GM13977 (cell line): ENCODE measurements at regions not wholly inside any gene's neighbourhood (a gene's known extent, or its start where the extent isn't known, plus 50 kb on each side); places are given as distances from the start of the nearest gene placed in this dataset.
A peak's percentile ranks its signal among the peaks of the same experiment; 100 is the strongest.

Source experiments
- DNase-seq: peaks from one replicate; pipeline ENCODE4 v3.0.0; 2012; ENCODE audit warnings: low spot score
- CTCF ChIP-seq: IDR thresholded peaks from 2 replicates; pipeline ENCODE4 v1.5.1; 2012; ENCODE audit warnings: mild to moderate bottlenecking, control low read depth; ENCODE audit not compliant: insufficient read depth; ENCODE audit errors: extremely low read depth, missing control alignments
- in situ Hi-C: fragments of 300-500 bp; cut with MboI; formaldehyde crosslinking; loops from one replicate; pipeline ENCODE4 v1.12.0; 2022; ENCODE audit warnings: low sequenced_read_pairs, low pct_unique_long_range_greater_than_20kb, mixed read lengths, inconsistent platforms; ENCODE audit not compliant: unreplicated experiment

DNA sequence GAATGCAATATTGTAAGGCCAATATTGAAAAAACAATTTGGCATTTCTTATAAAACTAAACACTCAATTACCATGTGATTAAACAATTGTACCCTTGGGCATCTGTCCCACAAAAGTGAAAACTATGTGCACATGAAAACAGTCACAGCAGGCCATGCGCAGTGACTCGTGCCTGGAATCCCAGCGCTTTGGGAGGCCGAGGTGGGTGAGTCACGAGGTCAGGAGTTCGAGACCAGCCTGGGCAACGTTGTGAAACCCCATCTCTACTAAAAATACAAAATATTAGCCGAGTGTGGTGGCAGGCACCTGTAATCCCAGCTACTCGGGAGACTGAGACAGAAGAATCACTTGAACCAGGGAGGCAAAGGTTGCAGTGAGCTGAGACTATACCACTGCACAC, 343.7 kb downstream of the DMRTA1 start:
- no peak for TF ChIP-seq CTCF
- in situ Hi-C loops: no loop called here
- DNase-seq: no peak

- in situ Hi-C loops: no loop called here
- no peak for DNase-seq
- TF ChIP-seq CTCF: no peak
These were observed 362.3 kb downstream of the DMRTA1 start for GRCh38 chr9:22808876-22809275.

- in situ Hi-C loops: no loop called here
- DNase-seq: no peak
- TF ChIP-seq CTCF: no peak
These were observed 362.7 kb downstream of the DMRTA1 start for GRCh38 chr9:22809371-22809770.

- in situ Hi-C loops: no loop called here
These were observed 366.9 kb downstream of the DMRTA1 start for GRCh38 chr9:22813529-22813928.

GRCh38 chr9:22815246-22815645, 368.6 kb downstream of the DMRTA1 start:
- TF ChIP-seq CTCF: no peak
- in situ Hi-C loops: no loop called here
- DNase-seq: no peak

More at GRCh38 chr9:22813529-22813928, 366.9 kb downstream of the DMRTA1 start:
- peak; percentile 33 for TF ChIP-seq CTCF
- no peak for DNase-seq

- DNase-seq: no peak
- in situ Hi-C loops: no loop called here
- TF ChIP-seq CTCF: no peak
These were observed 370.6 kb downstream of the DMRTA1 start for GRCh38 chr9:22817181-22817580.

- DNase-seq: no peak
- in situ Hi-C loops: no loop called here
- no peak for TF ChIP-seq CTCF
These were observed 382.6 kb downstream of the DMRTA1 start for GRCh38 chr9:22829236-22829635.
